HG02759 (cell line): ENCODE measurements at regions not wholly inside any gene's neighbourhood (a gene's known extent, or its start where the extent isn't known, plus 50 kb on each side); places are given as distances from the start of the nearest gene placed in this dataset.

Experiments
- ATAC-seq: cut with Tn5 transposase; IDR thresholded peaks from one replicate; pipeline ENCODE4 v1.9.1; 2021; ENCODE audit warnings: mild to moderate bottlenecking, moderate library complexity; ENCODE audit not compliant: unreplicated experiment

DNA sequence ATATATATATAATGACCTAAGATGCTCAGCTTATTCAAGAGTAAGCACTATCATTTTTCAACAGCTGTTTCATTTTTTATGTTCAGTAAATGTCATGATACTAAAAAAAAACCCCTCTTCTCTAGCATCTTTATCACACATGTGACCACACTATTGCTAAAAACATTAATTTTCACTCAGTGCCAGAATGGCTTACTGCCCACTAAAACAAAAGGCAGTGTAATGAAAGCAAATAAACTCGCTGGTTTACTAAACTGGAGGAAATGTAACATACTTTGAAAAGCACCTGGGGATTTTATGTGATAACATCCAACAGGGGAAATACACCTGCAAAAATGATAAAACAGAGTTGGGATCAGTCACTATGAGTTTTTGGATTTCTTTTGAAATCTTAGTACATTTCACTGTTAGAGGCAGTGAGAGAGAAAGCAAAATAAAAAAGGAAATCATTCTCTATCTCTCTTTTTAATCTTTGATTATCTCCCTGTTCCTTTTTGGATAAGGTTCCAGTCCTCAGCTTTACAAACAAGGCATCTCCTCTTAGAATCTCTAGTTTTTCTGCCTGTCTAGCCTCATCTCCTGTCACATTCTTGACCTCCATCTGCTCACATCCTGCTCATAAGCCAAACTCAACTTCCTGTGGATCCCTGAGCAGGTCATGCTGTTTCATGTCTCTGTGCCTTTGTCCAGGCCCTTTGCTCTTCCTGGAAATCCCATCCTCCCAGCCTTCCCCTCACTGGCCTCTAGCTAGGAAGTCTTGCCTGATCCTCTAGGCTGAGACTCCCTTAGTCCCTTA is 338.0 kb downstream of the MAN2A1 start:
- no peak for ATAC-seq

- ATAC-seq, result no peak
Observed at GRCh38 chr5:110031402-110032140, 341.8 kb downstream of the MAN2A1 start.

GRCh38 chr5:110032376-110032775 is 342.6 kb downstream of the MAN2A1 start:
- no peak for ATAC-seq

- no peak for ATAC-seq
Observed at GRCh38 chr5:110034056-110034600, 344.4 kb downstream of the MAN2A1 start.

DNA sequence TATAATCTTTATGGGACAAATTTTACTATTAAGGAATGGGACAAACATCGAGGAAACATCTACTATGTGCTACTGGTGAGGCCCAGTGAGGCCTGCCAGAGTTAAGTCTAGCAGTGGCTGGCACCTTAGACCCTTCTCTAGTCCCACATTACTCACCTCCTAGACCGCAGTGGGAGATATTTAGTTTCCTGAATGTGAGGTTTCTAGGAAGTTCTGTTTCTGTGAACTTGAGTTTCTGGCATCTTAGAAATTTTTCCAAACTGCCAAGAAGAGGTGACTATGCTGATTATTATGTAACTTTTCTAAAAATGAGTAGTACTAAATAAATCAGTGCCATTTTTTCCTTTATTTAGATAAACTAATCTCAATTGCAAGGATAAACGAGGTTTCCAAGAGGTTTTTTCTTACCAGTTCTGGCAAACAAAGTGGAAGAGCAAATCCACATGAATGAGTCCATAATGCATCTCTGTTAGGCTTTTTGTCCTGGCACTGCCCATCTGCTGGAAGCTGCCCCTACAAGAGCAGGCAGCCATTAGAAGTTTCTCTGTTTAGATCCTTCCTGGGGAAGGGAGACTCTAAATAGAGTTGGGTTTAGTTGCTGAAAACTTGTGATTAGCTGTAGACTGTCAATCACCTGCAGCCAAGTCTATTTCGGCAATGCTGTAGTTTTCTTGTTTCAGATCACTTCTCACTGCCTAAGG is 348.7 kb downstream of the MAN2A1 start:
- ATAC-seq, result no peak

DNA sequence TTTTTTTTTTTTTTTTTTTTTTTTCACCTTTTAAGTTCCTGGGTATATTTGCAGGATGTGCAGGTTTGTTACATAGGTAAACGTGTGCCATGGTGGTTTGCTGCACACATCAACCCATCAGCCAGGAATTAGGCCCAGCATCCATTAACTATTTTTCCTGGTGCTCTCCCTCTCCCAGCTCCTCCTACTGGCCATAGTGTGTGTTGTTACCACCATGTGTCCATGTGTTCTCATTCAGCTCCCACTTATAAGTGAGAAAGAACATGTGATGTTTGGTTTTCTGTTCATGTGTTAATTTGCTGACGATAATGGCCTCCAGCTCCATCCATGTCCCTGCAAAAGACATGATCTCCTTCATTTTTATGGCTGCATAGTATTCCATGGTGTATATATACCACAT is 350.5 kb downstream of the MAN2A1 start:
- ATAC-seq, result no peak

GRCh38 chr5:110043025-110043424 is 353.3 kb downstream of the MAN2A1 start:
- ATAC-seq, result no peak

- no peak for ATAC-seq
Observed at GRCh38 chr5:110045158-110045557, 355.4 kb downstream of the MAN2A1 start.

- ATAC-seq, result no peak
Observed at GRCh38 chr5:110048491-110048890, 358.8 kb downstream of the MAN2A1 start.

DNA sequence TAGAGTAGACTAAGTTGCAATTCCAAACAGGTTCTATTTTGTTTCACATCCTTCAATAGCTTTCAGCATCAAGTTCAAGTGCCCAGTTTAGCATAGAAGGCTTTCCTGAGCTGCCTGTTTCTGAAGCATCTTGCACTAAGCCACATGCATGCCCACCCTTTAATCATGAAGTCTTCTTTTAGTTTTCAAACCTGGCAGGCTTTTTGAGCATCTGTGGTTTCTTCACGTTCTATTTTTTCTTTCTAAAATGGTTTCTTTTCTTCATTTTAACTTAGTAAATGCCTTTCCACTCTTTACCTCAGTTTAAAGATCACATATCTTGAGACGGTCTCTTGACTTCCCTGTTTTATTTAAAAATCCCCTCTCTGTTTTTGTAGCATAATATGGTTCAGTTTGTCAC is 360.1 kb downstream of the MAN2A1 start:
- ATAC-seq, result no peak

DNA sequence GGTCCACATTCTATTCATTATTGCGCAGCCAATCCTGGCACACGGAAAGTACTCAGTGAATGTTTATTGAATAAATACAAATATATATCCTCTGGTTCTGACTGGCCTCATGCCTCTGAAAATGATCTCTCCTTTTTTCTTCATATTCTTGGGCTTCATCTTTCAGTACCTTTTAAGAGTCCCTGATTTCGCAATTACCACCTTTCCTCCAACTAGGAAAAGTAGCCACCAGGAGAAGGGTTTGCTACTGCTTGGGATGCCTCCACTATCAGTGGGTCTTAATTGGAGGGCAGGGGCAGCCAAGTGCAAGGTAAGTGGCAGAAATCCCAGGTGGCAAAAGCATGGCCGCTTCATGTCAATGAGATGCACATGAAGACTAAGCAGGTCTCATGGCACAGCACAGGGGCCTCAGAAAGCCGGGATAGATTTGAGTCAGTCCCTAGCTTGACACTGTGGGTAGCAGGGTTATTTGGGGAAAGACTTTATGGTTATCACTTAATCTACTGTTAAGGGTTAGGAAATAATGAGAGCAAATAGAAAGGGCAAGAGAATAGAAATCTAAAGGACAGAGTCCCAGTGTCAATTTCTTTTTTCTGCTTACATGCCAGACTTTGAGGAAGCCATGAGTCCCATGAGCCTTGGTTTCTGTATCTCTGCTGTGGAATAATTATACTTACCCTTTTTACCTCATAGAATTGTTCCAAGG is 361.1 kb downstream of the MAN2A1 start:
- no peak for ATAC-seq

GRCh38 chr5:110053205-110053604 is 363.5 kb downstream of the MAN2A1 start:
- no peak for ATAC-seq

DNA sequence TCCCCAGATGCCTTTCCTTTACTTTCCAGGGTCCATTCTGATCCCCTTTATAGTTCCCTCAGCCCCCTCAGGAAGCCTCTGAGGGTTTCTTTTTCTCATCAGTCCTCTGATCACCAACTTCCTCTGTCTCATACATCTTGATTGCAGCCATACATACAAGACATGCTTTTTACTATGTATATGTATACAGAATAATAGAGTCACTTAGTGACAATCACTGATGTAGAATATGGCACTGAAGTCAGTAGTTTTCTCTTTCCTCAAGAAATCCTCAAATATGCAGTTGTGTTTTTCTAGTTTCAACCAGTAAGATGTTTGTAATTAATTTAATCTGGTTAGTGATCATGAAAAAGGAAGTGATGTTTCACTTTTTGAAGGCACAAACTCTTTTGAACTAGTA is 364.1 kb downstream of the MAN2A1 start:
- peak; percentile 10 for ATAC-seq

DNA sequence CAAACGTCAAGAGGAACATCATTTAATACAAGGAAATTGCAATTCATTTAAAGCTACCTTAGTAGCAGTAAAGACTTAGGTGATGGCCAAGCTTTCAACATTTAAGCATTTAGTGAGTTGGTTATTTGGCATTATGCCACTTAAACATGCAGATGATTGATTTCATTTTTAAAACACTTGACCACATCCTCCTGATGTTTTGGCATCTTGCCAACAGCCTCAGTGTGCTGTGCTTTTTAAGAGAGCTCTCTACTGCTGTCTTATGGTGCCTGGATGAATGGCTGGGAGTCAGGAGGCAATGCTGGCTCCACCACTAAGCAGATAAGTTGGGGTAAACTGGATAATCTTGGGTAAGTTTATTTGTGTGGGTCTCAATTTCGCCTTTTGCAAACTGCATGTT is 364.5 kb downstream of the MAN2A1 start:
- ATAC-seq, result peak; percentile 91

DNA sequence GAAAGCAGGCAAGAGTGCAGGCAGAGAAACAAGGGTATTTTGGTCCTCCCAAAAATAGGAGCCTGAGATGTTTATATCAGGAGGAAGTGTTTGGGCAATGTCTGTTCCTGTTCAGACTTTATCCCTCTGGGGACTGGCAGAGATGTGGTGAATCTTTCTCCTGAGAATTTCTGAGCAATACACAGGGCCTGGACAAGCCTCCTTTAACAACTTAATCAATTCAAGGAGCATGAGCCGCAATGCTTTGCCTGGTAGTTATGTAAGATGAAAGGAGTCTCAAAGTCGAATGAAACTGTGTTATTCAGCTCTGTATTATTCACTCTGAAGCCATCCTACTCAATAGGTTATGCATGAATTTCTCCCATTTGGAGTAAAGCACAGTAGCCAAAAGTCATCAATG is 365.6 kb downstream of the MAN2A1 start:
- ATAC-seq, result no peak

DNA sequence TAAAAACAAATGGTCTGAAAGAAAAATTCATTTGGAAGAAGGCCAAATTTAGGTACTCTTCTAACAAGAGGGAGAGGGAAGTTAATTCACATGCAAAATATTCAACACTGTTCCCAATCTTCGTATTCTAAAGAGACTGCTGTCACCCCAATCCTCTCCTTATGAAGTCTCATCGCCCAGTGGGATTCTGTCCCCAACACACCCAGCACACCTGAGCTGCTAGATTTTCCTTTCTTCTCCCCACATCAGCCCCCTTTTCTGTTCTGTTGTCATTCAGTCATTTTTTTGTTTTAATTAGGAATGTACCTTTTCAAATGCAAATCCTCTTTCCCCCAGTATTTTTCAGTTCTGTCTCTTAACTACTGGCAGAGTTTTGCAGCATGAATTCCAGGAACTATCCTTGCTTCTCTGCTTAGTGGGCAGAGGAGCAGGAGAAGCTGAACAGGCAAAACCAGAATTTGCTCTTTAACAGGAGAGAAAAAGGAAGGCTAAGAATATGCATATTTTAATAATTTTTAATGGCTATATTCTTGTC is 366.9 kb downstream of the MAN2A1 start:
- ATAC-seq, result no peak

DNA sequence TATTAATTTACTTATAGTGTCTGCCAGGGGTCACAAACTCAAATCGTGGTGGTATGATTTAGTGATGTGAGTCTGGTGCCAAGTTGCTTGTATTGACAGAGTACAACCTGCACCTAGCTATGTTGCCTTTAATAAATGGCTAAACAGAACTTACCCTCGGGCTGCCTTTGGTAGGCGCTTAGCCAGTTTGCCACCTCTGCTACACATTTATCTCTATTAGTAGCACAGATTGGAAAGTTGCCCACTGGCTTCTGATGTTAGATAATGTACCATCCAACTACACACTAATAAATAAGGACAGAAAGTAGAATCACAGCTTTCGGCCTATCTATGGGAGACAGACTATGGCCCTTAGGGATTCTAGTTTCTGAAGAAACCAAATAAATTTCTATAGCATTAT is 368.4 kb downstream of the MAN2A1 start:
- no peak for ATAC-seq

DNA sequence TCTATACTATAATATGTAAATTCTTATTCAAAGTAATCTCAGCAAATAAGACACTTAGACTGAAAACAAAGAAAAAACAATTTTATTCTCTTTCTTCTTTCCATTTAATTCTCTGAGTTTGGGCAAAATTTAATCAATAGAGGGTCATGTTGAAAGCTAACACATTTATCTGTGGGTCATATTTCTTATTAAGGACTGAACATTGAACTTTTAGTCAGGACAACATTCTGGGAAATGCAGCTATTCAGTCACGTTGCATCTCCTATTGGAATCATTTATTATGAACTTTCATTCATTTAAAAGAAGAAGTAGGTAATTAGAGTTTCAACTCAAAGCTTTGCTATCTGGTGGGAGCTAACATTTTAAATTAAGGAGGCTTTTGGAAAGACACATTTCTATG is 372.5 kb downstream of the MAN2A1 start:
- no peak for ATAC-seq

GRCh38 chr5:110063640-110064602 is 374.2 kb downstream of the MAN2A1 start:
- ATAC-seq, result no peak
